GM18870 (cell line): ENCODE measurements at regions not wholly inside any gene's neighbourhood (a gene's known extent, or its start where the extent isn't known, plus 50 kb on each side); places are given as distances from the start of the nearest gene placed in this dataset.

Experiments used
- ATAC-seq: cut with Tn5 transposase; IDR thresholded peaks from one replicate; pipeline ENCODE4 v1.9.1; 2021; ENCODE audit warnings: moderate library complexity; ENCODE audit not compliant: unreplicated experiment

GRCh38 chr5:173529861-173530260 is 86.6 kb downstream of the BOD1 start:
- ATAC-seq: no peak

DNA sequence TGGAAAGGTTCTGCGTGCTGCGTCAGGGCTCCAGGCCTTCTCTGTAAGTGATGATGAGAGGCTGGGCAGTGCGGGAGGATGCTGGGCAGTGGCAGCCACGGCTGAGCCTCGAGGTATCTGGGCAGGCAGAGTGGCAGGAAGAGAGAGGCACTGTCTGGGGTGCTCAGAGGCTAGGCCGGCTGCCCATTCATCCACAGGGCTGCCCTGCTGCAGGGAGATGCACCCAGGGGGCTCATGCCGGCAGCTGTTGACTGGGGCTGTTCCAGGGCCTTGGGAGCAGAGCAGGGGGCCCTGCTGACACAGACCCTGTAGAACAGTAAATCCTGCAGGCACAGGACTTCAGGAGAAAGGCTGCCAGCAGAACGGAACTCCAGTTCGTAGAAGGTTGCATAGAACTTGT is 88.8 kb downstream of the BOD1 start:
- ATAC-seq: no peak

DNA sequence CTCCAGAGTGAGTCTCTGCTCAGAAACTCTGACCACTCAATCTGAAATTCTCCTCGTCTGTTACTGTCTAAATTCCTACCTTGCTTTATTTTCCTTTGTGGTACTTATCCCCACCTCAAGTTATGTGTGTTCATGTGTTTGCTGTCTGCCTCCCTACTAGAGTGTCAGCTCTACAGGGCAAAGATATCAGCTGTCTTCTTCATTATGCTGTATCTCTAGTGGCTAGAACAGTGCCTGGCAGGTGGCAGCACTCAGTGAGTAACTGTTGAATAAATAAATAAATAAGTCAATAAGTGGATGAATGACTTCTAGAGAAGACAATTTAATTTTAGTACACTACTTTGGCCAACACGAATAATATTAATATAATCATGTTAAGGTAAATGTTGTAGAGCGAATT is 92.3 kb downstream of the BOD1 start:
- ATAC-seq: no peak

DNA sequence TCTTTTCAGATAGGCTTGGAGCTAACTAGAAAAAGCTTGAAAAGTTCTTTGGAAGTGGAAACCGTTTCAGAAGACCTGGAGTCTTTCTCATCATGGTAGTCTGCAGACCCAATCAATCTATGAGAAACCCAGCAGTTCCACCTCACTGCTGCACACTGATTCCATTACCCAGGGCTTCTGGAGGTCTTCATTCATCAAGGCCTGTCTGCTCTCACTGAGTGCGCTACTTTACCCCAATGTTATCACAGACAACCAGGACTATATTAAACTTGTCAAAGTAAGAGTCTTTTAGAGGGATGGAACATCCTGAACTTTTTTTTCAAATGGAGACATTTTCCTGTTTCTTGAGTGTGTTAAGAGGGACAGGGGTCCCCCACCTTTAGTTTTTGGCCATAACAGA is 93.1 kb downstream of the BOD1 start:
- no peak for ATAC-seq

DNA sequence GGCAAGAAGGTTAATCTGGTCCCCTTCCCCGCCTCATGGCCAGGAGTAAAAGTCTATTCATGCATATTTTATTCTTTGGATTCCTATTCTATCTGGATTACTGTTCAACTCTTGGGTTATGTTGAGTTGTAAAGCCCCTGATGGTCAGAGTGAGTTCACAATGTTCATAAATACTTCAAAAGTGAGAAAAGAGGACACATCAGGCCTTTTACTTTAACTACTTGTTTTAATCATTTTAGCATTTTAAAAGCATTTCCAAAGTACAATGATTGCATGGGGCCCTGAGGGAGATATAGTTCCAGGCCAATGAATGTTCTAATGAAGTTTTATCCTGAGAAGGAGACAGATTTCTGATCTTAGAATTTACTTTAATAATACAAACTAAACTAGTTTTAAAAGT is 93.9 kb downstream of the BOD1 start:
- no peak for ATAC-seq

- no peak for ATAC-seq
Observed at GRCh38 chr5:173518856-173519255, 97.6 kb downstream of the BOD1 start.

- no peak for ATAC-seq
Observed at GRCh38 chr5:173517648-173518047, 98.8 kb downstream of the BOD1 start.

- no peak for ATAC-seq
Observed at GRCh38 chr5:173515526-173515925, 100.9 kb downstream of the BOD1 start.

DNA sequence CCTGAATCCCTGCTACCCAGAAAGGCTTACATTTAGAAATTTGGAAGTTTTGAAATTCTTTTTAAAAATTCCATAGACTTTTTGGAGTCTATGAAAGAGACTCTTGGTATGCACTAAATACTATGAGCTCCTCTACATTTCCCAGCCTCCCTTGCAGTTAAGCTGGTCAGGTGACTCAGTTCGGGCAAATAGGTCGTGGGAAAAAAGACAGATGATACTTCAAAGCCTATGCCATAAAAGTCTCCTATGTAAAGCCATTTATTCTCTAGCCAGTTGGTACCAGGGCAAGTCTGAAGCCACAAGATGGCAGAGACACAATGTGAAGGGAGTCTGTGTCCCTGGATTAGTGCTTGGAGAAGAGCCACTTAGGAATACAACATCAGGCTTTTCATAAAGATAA is 101.8 kb downstream of the BOD1 start:
- no peak for ATAC-seq

DNA sequence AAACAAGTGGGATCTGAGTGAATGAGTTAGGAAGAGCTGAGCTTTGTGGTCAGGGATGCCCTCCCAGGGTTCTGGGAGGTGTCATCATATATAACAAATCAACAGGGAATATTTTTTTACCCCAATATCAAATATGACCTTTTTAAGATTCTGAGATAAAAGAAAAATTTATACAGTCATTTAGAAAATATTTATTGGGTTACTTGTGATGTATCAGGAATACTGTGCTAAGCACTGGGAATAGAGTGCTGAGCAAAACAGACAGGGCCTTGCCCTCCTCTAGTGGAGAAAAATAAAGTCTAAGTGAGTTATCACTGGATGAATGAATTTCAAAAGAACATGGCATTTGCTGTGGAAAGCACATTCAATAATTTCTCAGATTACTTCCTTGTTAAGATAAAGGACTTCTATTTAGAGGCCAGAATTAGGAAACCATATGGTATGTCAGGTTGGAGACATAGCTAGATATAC is 102.9 kb downstream of the BOD1 start:
- no peak for ATAC-seq

DNA sequence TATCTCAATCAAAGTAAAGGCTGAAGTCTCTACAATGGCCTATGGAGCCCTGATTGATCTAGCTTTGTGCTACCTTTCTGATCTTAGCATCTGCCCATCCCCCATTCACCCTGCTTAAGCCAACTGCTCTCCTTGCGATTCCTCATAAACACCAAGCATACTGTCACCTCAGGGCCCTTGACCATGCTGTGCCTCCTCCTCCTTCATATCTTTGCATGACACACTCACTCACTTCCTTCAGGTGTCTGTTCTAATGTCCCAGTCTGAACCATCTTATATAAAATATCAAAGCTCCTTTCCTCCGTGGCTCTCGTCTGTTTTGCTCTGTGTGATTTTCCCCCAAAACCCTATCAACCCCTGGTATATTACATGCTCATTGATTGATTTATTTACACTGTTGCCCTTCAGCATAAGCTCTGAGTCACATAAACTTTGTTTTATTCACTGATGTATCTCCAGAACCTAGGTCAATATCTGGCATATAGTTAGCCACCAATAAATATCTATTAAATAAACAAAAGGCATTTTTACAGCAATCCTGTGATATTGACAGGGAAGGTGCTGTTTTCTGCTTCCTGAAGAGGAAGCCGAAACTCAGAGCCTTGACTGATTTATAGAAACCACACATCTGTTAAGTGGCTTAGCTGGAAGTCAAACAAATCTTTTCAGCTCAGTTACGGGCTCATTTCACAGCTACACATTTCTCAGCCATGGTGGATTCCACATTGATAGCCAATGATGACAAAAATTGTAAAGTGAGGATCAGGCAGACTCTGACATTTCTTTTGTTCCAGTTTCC is 103.6 kb downstream of the BOD1 start:
- ATAC-seq: no peak

- no peak for ATAC-seq
Observed at GRCh38 chr5:173509060-173509459, 107.4 kb downstream of the BOD1 start.

DNA sequence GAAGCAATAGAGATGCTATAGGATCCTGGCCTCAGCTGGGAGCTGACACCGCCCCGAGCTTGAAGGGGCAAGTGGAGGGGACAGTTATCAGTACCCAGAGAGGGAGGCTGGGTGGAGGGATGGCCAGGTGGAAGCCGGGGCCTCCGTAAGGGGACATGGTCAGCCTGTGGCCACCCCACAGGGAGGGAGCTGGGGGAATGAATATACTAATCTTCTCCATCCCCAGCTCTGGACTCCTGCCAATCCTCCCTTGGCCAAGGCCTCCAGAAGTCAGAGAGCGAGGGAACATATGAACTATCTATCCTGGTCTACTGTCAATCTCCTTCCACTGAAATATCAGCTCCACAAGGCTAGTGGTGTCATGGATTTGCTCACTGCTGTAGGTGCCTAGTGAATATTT is 109.3 kb downstream of the BOD1 start:
- ATAC-seq: no peak

GRCh38 chr5:173505634-173506033 is 110.8 kb downstream of the BOD1 start:
- ATAC-seq: no peak

- ATAC-seq: no peak
Observed at GRCh38 chr5:173501922-173502321, 114.5 kb downstream of the BOD1 start.

- ATAC-seq: no peak
Observed at GRCh38 chr5:173501271-173501670, 115.2 kb downstream of the BOD1 start.

- ATAC-seq: no peak
Observed at GRCh38 chr5:173500213-173500560, 116.3 kb downstream of the BOD1 start.

DNA sequence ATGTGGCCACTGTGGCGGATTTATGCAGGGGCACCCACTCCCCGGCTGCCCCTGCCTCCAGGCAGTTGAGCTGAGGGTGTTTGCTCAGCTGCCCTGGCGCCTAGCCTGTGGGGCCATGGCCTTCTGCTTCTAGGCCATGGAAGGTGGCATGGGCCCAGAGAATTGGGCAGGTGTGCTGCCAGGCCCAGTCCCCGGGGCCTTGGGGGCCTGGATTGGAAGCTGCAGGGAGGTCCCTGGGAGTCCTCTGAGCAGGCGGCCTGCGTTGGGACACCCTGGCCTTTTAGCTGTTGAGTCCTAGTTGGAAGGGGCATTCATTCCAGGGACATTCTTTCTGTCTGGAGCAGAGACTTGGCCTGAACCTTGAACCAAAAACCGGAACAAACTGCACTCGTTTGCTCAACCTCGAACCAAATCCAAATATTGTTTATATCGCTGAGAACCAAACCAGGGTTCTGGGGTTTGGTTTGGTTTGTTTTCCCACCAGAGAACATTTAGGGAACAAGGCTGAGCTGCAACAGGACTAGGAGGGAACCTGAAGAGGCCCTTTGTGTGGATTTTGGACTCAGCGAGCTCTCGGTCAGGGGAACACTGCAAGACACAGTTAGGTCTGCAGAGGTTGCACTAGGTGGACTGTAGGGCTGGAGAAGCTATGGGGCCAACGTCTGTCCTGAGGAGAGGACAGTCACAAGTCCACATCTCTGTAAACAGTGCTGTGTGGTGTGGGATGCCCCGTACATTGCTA is 116.8 kb downstream of the BOD1 start:
- no peak for ATAC-seq

GRCh38 chr5:173498739-173499470 is 117.5 kb downstream of the BOD1 start:
- no peak for ATAC-seq

DNA sequence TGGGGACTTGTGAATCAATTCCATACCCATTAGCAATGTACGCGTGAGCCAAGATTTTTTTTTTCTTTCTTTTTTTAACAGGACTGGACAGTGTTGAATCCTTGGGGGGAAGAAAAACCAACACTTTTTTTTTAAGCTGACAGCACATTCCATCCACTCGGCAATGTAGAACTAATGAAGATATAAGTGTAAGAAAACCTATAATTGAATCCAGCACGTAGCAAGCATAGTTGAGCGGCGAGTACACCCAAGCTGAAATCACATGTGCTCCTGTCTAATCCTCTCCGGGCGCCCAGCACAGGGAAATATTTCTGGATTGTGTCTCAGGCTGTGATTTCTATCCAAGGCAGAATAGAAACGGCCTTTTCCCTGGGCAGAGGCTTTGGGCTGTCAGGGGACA is 118.2 kb downstream of the BOD1 start:
- ATAC-seq: no peak

DNA sequence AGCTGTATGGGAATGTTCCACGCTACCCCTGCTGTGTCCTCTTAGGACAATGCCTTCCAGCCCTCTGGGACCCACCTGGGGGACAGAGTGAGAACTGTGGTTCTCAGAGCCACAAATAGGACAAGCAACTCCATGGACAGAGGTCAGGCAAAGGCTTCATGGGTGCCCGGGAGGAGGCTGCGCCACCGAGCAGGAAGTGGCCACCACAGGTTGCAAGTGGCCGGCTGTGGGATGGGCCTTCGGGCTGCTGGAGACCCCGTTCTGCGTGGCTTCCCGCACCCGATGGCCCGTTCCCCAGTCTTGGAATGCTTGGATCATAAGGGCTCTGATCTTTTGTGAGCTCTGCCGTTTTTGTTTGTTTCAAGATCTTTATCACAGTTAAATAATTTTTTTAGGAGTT is 118.8 kb downstream of the BOD1 start:
- ATAC-seq: no peak

DNA sequence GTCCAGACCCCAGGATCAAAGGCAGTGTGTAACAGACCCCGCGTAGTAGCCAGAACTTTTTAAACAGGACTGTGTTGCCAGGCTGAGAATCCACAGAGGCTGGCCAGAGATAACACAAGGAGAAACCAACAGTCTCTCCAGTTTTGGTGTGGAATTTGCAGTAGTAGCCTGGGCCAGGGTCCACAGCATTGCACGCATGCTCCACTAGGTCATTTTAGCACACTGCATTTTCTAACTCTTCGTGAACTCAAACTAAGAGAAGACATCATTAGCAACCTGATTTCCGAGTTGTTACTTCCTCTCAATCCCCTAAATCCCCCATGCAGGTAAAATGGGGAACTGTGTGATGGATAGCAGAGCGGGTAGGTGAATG is 119.6 kb downstream of the BOD1 start:
- ATAC-seq: no peak
